Natural killer cell (primary cell): ENCODE measurements at regions not wholly inside any gene's neighbourhood (a gene's known extent, or its start where the extent isn't known, plus 50 kb on each side); places are given as distances from the start of the nearest gene placed in this dataset.

ENCODE experiments used
- ATAC-seq, 3 donors: fragments of 150-1000 bp in 2 of 3; fragments of 200-7000 bp in 1 of 3; cut with Tn5 transposase; 1 replicate in 1 of 3; 2 replicates in 2 of 3; pipeline ENCODE4 v1.10.0; 2021; ENCODE audit warnings: mild to moderate bottlenecking in 2 of 3, moderate library complexity in 2 of 3
- DNase-seq, 2 donors: peaks; one replicate each; pipeline versions ENCODE4 v3.0.0 to v3.0.0-alpha.2; 2013 to 2021; ENCODE audit warnings: mixed read lengths in 1 of 2
- H3K27ac ChIP-seq: one replicate; pipeline ENCODE4 v1.5.1; 2013; ENCODE audit warnings: mild to moderate bottlenecking, low read length
- H3K27me3 ChIP-seq: one replicate; pipeline ENCODE4 v1.6.1; 2013; ENCODE audit warnings: low read length; ENCODE audit not compliant: control insufficient read depth, insufficient read depth
- H3K36me3 ChIP-seq: one replicate; pipeline ENCODE4 v1.6.1; 2013; ENCODE audit warnings: low read length; ENCODE audit not compliant: control insufficient read depth, insufficient read depth
- H3K4me1 ChIP-seq: one replicate; pipeline ENCODE4 v1.6.1; 2013; ENCODE audit warnings: low read length; ENCODE audit not compliant: control insufficient read depth, insufficient read depth
- H3K4me3 ChIP-seq: one replicate; pipeline ENCODE4 v1.5.1; 2013; ENCODE audit warnings: low read length
- H3K9me3 ChIP-seq: one replicate; pipeline ENCODE4 v1.6.1; 2013; ENCODE audit warnings: low read length; ENCODE audit not compliant: control insufficient read depth, insufficient read depth
- H3K27ac Mint-ChIP-seq, 2 donors: one replicate each; pipeline ENCODE4 v1.8.0; 2022; ENCODE audit warnings: mild to moderate bottlenecking in 2 of 2, mixed read lengths in 2 of 2, moderate library complexity in 1 of 2
- H3K27me3 Mint-ChIP-seq, 2 donors: one replicate each; pipeline ENCODE4 v1.8.0; 2022; ENCODE audit warnings: low read depth in 2 of 2, mixed read lengths in 2 of 2
- H3K36me3 Mint-ChIP-seq: one replicate; pipeline ENCODE4 v1.8.0; 2022; ENCODE audit warnings: mixed read lengths
- H3K4me1 Mint-ChIP-seq, 2 donors: one replicate each; pipeline ENCODE4 v1.8.0; 2022; ENCODE audit warnings: mixed read lengths in 2 of 2
- H3K4me3 Mint-ChIP-seq: one replicate; pipeline ENCODE4 v1.8.0; 2022; ENCODE audit warnings: mild to moderate bottlenecking, moderate library complexity, mixed read lengths
- H3K9me3 Mint-ChIP-seq, 2 donors: one replicate each; pipeline ENCODE4 v1.8.0; 2022; ENCODE audit warnings: mixed read lengths in 2 of 2
- CTCF ChIP-seq: fragments of 200-600 bp; IDR thresholded peaks from one replicate; pipeline ENCODE4 v1.8.0; 2022; ENCODE audit warnings: antibody characterized with exemption
- WGBS: methylation state at CpG from one replicate; pipeline ENCODE4 v1.1.7; 2013; ENCODE audit warnings: missing lambda C conversion rate; ENCODE audit not compliant: insufficient coverage; 5-methylcytosine and 5-hydroxymethylcytosine counted together
- intact Hi-C: fragments of 100-400 bp; cut with micrococcal nuclease; formaldehyde crosslinking; loops from one replicate; pipeline ENCODE4 v1.14.2; 2022

DNA sequence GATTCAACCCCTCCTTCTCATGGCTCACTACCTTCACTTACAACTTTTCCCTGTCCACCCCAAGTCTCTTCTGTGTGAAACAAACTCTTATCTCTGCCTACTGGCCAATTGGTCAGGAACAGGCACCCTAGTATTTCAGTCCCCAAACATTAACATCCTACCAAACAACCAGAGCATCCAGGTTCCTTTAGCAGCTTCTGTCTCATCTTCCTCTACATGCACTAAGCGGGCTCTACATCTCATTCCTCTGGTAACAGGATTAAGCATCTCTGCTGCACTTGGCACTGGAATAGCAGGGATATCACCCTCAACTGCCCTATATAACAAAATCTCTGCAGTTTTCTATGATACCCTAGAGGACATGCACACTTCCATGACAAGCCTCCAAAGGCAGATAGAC, 116.2 kb downstream of the JRKL start:
- no peak for ATAC-seq
- Histone ChIP-seq H3K27ac (no peak overlapping the region), H3K36me3 (no peaks in the 10 kb centered on the region), H3K4me3 (no peak overlapping the region), H3K27me3 (no peaks in the 10 kb centered on the region), H3K4me1 (no peaks in the 10 kb centered on the region), H3K9me3 (no peaks in the 10 kb centered on the region)
- no peak overlapping the region for H3K4me3 Mint-ChIP-seq
- no peaks in the 10 kb centered on the region for H3K9me3 Mint-ChIP-seq
- no peak for DNase-seq
- no peak overlapping the region for H3K27ac Mint-ChIP-seq
- TF ChIP-seq CTCF = no peak
- no peaks in the 10 kb centered on the region for H3K4me1 Mint-ChIP-seq
- intact Hi-C loops = no loop called here
- no peaks in the 10 kb centered on the region for H3K27me3 Mint-ChIP-seq
- H3K36me3 Mint-ChIP-seq = no peaks in the 10 kb centered on the region
- WGBS = 93% methylated on average over 1 of the region's 1 CpG

GRCh38 chr11:96506953-96507354, 117.1 kb downstream of the JRKL start:
- Mint-ChIP-seq H3K4me3 (no peak overlapping the region), H3K4me1 (no peaks in the 10 kb centered on the region), H3K27me3 (no peaks in the 10 kb centered on the region), H3K36me3 (no peaks in the 10 kb centered on the region), H3K27ac (no peak overlapping the region), H3K9me3 (no peaks in the 10 kb centered on the region)
- intact Hi-C loops = no loop called here
- Histone ChIP-seq H3K9me3 (no peaks in the 10 kb centered on the region), H3K36me3 (no peaks in the 10 kb centered on the region), H3K4me1 (no peaks in the 10 kb centered on the region), H3K4me3 (no peak overlapping the region), H3K27ac (no peak overlapping the region), H3K27me3 (no peaks in the 10 kb centered on the region)
- WGBS = 87% methylated on average over 6 of the region's 8 CpGs
- DNase-seq = no peak
- no peak for TF ChIP-seq CTCF
- ATAC-seq = no peak

DNA sequence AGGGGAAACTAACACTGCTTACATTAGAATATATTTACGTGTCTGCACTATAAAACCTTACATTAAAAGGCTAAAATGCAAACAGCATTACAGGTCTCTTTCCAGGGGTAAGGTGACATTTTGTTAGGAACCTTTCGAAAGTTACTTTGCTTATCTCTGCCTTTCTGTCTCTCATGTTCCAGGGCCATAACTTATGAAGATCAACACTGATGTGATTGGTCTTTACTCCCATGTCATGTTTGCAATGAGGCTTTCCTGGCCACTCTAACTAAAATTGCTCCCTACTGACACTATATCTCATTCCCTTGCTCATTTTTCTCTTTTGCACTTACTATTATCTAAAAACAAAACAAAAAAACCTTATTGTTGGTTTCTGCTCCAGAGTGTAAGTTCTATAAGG, 119.0 kb downstream of the JRKL start:
- Histone ChIP-seq H3K27ac (no peak overlapping the region), H3K9me3 (no peaks in the 10 kb centered on the region), H3K4me1 (no peaks in the 10 kb centered on the region), H3K4me3 (no peak overlapping the region), H3K36me3 (no peaks in the 10 kb centered on the region), H3K27me3 (no peaks in the 10 kb centered on the region)
- H3K4me3 Mint-ChIP-seq = no peak overlapping the region
- H3K27me3 Mint-ChIP-seq = no peaks in the 10 kb centered on the region
- DNase-seq = no peak
- intact Hi-C loops = no loop called here
- 97% methylated on average over 2 of the region's 2 CpGs for WGBS
- H3K27ac Mint-ChIP-seq = no peak overlapping the region
- no peak for ATAC-seq
- H3K9me3 Mint-ChIP-seq = peaks cover 0 to 2% of the 10 kb centered on the region in 2 donors
- no peaks in the 10 kb centered on the region for H3K4me1 Mint-ChIP-seq
- no peaks in the 10 kb centered on the region for H3K36me3 Mint-ChIP-seq
- TF ChIP-seq CTCF = no peak

DNA sequence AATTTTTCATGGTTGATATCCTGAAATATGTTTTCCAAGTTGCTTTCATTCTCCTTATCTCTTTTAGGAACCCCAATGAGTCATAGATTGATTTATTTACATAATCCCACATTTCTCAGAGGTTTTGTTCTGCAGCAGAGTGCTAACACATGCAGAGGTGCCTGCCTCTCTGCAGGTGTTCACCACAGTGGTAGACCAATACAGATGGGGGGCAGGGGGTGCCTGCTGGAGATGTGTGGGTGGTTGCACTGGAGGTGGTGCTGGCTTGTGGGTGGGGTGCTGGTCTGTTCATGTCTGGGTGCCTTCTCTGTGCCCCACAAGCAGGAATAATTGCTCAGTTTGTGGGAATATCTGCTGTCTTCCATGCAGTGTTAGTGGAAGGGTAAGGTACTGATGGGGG, 131.1 kb downstream of the JRKL start:
- no peak overlapping the region for H3K27ac Mint-ChIP-seq
- DNase-seq = no peak
- ATAC-seq = no peak
- peaks cover 0 to under 1% of the 10 kb centered on the region in 2 donors for H3K9me3 Mint-ChIP-seq
- Histone ChIP-seq H3K4me1 (no peaks in the 10 kb centered on the region), H3K9me3 (no peaks in the 10 kb centered on the region), H3K36me3 (no peaks in the 10 kb centered on the region), H3K27ac (no peak overlapping the region), H3K27me3 (no peaks in the 10 kb centered on the region), H3K4me3 (no peak overlapping the region)
- no peaks in the 10 kb centered on the region for H3K27me3 Mint-ChIP-seq
- H3K36me3 Mint-ChIP-seq = no peaks in the 10 kb centered on the region
- TF ChIP-seq CTCF = no peak
- H3K4me1 Mint-ChIP-seq = no peaks in the 10 kb centered on the region
- no peak overlapping the region for H3K4me3 Mint-ChIP-seq
- intact Hi-C loops = no loop called here
